Activated T-cell treated with anti-CD3 and anti-CD28 coated beads, Interleukin-2, amount 50 U/mL, for 48 hours (primary cell): ENCODE measurements at regions not wholly inside any gene's neighbourhood (a gene's known extent, or its start where the extent isn't known, plus 50 kb on each side); places are given as distances from the start of the nearest gene placed in this dataset.

Experiments
- DNase-seq, 2 experiments: peaks; one replicate each; pipeline ENCODE4 v3.0.0-alpha.2; 2020

DNA sequence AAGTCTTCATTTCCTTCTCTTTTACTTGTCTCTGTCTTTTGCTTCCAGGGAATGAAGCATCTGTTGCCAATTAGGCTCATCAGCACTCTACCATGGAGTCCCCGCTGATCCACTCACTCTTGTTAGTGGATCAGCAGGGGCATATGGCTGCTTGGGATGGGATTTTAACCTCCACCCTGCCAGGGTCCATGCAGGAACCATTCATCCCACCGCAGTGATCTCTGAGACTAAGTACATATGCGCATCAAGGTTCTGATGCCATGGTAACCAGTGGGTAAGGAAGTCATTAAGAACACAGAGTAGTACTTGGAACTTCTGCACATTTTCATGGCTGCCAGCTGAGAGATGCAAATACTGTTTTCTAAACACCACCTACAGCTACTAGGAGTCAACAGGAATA is 374.0 kb upstream of the ALCAM start:
- DNase-seq = no peak

DNA sequence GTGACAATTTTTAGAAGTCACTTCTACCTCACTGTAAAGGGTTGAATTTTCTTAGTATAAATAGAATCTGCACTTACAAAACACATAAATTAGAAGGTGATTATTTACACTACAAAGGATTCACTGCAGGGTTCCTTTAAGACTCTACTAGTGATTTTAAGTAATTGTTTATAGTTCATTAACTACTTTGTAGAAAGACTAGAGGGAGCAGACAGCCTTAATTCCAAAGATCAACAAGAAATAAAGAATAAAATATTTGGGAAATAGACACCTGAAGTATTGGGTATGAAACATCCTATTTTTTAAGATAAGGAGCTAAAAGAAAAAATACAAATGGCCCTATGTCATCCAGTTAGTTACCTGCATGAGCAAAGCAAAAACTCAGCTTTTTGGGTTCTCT is 360.5 kb upstream of the ALCAM start:
- DNase-seq = no peak

DNA sequence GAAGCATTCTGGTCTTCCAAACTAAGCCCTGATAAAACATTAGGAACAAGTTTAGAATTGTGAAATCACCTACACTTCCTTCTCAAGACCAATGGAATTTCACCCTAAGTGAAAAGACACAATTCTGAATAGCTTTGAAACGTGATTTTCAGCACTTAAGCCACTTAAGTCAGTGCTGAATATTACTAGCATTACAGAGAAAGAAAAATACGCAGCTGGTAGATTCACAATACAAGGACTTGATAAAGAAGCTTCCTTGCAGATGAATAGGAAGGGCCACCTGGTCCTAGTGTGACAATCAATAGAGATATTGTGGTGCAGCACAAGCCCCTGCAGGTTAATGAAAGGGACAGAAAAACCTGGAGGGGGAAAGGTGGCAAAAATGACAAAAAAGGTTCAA is 353.1 kb upstream of the ALCAM start:
- no peak for DNase-seq

DNA sequence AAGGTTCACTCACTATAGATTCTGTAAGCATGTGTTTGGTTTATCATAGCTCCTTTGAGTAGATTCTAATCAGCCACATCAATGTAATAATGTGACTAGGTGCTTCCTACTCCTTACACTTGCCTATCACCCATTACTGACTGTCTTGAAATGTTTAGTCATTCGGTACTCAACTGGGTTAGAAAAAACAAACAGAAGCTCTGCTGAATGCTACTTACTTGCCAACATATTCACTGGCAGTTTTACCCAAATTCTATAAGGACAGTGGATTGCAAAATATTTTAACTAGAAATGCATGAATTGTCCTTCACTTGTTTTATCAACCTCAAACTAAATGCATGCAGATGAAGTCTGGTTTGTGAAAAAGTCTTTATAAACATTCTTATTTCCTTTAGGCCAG is 352.1 kb upstream of the ALCAM start:
- no peak for DNase-seq

DNA sequence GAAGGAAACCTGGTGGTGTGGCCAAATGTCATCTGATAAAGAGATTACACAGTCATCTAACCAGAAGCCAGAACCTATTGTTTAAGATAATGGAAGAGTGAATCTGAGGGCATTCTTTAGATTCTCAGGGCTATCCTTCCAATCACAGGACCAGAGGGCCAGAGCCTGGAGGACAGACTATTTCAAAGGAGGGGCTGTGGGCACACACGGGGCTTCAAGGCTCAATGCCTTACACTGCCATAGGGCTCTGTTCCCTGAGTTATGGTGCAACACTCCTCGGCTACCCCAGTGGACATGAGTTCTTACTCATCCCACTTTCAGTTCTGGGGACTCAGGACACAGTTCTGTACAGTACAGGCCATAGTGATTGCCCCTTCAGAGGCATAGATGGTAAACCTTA is 343.9 kb upstream of the ALCAM start:
- no peak for DNase-seq

DNA sequence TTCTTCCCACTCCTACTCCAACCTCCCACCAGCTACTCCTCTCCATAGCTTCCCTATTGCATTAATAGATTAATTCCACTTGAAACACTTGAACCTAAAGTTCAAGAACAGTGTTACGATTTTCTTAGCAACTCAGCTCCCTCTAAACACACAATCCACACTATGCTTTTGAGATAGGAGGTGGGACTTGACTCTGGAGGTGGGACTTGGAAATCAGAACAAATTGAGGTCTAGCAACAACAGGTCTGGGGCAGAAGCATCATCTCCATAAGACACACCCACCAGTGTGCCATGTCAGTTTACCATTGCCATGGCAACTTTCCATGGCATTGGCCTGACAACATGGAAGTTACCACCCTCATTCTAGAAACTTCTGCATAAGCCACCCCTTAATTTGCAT is 336.5 kb upstream of the ALCAM start:
- DNase-seq = no peak

DNA sequence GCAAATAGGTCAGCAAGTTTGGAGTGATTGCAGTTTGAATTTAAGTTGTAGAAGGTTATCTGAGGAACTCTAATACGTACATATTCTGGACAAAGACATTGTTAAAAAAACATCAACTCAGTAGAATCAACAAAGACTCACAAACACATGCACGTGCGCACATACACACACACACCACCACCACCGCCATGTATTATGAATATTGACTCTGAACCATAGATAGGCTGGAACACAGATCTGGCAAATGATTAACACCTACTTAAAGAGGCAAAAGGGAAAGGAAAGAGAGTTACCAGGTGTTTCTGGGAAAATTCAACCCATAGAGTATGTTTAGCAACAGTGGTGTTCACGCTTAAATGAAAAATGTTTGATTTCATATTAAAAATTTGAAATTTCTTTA is 334.2 kb upstream of the ALCAM start:
- no peak for DNase-seq

DNA sequence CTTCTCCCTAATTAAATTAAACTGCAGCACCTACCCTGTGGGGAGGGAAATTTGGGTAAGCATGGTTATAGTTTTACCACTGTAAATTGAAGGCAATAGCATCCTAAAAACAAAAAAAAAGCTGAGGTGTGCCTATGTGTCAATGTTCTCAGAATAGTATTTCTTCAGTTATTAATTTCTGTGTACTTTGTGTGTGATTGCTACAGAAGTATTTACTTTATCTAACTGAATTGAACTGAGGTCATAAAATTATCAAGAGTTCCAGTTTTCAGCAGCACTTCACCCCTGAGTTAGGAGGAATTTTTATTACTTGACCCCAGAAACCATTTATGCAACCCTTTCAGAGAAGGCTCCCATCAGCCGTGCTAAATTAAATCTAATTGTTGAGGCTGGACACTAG is 333.6 kb upstream of the ALCAM start:
- no peak for DNase-seq

DNA sequence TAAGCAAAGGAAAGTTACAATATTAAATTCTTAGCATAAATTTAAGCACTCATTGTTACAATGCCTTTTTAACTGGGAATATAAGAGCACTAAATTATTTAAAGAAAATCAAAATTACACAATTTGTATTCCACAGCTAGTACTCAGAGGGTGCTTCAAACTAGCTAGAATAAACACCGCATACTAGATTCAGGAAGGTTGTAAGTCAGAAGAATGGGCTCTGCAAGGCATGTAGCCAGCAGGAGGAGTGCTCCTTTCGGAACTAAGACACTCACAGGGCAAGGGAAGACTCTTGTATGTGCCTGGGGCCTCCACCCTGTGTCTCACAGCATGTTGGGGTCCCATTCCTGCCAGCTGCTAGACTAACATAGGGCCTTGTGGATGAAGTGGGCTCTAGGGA is 327.7 kb upstream of the ALCAM start:
- DNase-seq = no peak

DNA sequence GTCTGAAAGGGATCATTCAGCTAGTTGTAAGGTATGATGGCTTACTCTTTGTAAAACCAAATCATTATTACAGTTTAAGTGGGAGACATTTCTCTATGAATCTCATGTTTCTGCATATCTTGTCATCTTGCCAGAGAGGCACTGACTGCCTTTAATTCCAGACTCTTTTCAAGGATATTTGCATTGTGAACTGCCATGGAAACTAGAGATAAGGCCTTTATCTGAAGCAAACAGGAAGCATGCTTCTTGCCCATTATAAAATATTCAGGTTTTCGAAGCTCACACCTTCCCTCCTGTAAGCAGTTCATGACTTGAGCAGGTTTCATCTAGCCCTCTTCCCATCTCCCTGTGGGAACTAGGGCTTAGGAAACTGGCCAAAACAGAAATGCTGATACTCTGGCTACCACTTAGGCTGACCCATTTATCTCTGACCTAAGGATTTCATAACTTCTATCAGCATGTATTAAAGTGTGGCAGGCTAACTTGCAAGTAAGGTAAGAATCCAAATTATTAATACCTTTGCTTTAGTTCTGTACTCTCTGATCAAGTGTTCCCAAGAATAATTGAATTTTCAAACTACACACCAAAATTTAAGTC is 326.6 kb upstream of the ALCAM start:
- DNase-seq = no peak

DNA sequence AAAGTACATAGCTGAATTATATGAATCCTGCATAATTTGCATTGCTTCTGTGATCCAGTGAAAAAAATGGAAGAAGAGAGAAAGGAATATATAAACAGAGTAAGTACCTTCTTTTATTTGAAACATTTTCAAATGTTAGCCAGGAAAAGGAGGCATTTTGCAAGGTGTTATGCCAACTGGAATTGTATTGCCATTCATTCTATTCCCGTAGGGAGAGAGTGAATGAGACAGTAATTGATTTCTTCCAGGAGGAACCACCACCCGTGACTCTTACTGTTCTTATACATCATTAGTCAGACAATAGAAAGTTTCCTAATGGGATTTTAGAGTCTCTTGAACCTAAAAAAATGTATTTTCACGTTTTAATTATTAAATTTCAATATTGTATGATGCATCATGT is 324.1 kb upstream of the ALCAM start:
- no peak for DNase-seq

DNA sequence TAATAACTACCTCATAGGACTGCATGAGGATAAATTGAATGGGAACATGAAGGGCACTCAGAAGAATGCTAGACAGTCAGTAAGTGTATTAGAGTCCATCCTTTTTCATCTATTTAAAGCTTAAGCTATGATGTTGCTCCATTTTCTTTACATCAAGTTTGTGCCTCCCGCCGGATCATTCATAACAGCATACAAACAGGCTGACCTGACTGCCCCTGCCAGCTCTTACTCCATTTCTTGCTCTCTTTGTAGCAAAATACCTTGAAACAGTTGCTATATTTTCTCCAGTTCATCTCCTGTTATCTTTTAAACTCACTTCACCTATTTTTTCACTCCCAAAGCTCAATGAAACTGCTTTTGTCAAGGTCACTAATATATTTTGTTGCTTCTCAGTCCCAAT is 315.6 kb upstream of the ALCAM start:
- no peak for DNase-seq

DNA sequence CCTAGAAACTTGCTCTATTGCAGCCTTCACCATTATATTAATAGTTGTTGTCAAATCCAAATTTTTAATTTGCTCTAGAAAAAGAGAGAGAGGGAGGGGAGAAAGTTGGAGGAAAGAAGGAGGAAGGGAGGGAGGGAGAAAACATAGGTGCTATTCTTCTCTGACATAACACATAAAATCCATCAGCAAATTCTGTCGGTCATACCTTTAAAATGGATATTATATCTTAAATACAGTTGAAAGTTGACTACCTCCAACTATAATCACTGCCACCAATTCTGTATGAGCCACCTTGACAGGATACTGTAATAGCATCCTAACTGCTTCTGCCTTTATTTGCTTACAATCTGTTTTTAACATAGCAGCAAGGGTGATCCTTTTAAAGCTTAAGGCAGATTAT is 314.7 kb upstream of the ALCAM start:
- DNase-seq = no peak

DNA sequence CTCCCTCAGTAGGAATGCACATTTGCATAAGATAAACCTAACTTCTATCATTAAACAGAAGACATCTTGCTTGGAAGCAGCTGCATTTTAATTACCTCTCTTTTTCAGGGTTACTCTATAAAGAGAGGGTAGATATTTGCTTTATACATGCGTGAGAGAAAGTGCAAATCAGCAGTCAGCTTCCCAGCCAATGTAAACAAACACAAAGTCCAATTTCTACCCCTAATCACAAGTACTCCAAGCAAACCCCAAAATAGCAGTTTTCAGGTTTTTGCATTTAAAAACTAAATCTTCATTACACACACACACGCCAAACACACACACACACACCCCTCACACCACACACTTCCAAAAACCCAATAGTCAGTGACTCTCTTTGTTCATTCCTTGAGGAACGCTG is 303.9 kb upstream of the ALCAM start:
- no peak for DNase-seq

DNA sequence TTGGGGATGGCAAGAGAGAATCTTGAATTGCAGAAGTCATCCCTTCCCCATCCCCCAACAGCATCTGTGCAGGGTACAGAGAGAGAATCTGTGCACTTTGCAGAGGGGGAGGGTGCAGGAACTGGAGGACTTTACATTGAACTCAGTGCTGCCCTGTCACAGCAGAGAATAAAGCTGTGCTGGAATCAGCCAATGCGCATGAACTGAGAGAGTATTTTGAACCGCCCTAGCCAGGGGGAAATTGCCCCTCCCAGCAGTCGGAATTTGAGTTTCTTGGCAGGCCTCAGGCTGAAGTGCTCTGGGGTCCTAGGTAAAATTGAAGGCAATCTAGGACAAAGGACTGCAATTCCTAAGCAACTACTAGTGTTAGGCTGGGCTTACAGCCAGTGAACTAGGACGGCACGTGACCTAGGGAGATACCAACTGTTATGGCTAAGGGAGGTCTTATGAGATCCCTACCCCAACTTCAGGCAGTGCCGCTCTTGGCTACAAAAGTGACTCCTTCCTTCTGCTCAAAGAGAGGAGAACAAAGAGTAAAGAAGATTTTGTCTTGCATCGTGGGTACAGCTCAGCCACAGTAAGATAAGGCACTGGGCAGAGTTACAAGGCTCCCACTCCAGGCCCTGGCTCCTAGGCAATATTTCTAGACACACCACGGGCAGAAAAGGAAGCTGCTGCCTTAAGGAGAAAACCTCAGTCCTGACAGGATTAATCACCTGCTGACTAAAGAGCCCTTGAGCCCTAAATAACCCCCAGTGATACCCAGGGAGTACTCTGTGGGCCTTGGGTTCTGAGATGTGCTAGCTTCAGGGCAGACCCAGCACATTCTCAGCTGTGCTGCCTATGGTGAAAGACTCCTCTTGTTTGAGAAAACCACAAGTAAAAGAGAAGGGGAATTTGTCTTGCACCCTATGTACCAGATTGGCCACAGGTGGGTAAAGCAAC is 300.5 kb upstream of the ALCAM start:
- no peak for DNase-seq

DNA sequence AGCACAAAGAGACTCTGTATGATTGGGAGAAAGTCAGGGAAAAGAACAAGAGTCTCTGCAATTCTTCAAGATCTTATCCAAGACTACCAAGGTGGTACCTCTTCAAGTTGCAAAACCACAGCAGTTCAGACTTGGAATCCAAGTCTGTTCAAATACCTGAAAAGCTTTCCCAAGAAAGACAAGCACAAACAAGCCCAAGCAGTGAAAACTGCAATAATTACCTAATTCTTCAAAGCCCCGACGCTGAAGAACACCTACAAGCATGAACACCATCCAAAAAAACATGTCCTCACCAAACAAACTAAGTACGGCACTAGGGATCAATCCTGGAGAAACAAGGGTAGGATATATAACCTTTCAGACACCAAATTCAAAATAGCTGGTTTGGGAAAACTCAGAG is 299.3 kb upstream of the ALCAM start:
- DNase-seq = no peak

DNA sequence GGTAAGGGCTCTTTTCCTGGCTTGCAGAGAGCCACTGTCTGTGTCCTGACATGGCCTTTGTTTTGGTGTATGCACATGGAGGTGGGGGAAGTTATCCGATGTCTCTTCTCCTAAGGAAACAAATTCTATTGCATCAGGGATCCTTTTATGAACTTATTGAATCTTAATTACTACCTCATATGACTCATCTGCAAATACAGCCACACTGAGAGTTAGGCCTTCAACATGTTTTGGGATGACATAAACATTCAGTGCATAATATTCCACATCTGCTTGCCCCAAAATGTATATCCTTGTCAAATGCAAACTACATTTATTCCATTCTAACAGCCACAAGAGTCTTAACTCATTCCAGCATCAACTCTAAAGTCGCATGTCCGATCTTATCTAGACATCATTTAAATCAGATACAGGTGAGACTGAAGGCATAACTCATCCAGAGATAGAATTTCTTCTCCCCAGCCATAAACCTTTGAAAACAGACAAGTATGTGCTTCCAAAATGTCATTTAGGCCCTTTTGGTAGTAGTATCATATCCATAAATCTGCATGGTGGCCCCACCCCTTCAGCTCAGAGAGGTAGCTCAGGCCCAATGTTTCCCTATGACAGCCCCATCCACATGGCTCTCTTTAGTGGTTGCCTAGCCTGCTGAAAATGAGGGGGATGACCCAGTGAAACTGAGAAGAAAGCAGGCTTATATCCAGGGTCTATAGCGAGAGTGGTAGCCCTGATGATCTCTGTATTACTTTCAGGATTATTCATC is 289.5 kb upstream of the ALCAM start:
- DNase-seq = no peak

DNA sequence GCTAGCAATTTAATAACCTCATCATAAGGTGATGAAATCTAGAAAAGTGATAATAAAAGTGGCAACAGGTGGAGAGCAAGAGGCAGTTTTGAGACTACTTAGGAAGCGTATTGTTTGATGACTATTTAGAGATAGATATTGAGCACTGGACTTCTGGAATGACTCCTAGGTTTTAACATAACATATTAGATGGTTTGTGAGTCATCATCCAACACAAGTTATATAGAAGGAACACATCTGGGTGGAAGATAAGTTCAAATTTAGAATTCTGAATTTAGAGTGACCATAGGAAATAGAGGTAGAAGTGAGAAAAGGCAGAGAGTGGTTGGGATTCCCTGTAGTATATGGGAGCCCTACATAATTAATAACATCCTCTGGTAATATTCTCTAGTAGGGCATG is 282.8 kb upstream of the ALCAM start:
- no peak for DNase-seq

DNA sequence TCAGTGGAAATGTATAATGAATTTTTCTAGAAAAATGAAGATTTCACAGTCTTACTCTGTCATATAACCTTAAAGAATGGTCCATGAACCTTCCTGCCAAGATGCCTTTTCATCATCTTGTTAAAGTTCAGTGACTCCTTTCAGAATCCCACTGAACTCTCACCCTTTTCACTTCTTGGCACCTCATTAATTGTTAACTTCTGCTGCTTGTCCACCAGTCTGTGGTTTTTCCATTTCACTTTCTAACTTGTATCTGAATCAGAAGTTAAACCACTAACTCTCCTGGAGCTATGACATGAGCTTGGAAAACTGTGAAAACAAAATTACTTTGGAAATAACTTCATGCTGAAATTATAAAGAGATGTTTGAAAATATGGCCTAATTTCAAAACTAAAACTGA is 281.2 kb upstream of the ALCAM start:
- no peak for DNase-seq

DNA sequence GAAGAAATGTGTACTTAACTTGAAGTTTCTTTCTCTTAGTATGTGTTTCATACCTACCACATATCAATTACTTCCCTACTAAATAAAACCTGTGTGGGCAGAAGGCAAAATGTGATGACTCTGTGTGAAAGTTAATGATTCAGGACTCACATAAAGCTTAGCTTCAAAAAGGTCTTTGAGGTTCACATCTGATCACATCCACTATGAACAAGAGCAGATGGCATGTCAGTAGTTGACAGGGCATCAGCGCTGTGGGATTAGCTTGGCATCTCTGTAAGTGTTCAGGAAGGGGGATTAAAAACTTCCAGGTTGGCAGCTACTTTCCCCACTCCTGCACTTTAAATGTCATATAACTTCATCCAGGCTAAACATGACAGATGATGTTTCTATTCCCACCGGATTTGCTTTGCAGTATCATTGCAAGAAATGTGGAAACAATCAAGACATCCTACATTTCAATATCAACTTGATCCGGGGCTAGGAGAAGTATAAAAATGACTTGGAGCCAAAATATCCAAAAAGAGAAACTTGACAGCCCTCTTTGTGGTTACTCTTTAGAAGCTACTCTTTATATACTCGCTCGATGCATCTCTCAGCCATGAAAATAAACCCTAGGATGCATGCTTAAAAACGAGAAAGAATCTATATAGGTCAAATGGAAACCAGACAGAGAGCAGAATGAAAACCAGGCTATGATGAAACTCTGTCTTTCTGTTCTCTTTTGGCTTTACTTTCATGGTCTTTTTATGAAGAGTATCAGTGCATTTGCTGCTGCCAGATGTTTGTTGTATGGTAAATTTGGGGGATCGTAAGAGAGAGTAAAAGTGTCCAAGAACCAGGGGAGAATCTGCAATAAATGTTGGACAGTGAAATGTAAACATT is 273.1 kb upstream of the ALCAM start:
- no peak for DNase-seq

DNA sequence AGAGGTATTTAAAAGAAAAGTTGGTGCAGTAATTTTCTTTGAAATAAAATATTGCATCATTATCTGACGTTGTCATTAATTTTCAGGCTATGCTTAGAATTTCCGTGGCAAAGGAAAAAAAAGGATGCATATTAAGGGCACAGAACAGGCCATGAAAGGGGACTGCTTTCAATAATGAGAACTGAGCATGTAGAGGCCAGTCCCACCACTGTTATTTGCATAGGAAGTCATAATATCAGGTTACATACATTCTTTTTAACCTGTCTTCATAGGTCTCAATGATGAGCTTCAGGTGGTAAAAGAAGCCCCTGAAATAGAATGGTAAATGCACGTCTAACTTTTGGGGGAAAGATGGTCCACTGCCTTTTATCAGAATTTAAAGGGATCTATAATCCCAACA is 272.1 kb upstream of the ALCAM start:
- no peak for DNase-seq

DNA sequence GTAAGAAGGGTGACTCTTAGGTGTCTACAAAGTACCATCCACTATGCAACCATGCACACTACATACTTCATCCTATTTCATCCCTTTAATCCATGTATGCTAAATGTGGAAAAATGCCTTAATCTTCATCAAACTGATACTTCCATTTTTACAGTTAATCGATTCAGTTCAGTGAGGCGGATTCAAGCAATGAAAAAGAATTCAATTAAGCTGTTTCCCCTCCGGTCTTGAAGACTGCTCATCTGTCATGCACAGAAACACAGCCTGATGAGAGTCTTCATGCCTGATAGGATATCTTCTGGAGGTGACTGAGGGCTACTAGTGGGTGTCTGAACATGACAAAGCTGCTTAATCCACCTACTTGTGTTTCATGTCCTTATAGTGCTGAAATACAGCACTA is 270.6 kb upstream of the ALCAM start:
- DNase-seq = no peak

DNA sequence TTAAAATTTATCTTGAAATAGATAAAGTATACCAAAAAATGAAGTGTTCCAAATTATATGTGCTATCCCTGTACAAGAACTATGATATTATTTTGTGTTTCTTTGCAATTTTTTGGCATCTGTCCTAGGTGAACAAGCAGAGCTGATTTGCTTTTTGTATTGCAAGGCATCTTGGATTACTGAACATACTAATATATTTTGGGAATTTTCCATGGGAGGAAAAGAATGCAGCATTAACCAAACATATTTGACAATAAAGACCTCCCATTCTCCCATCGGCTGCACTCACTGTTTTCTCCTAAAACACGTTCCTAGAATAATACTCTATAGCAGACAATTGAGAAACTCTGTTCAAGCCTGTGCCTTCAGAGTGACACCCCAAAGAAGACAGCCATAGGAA is 265.1 kb upstream of the ALCAM start:
- DNase-seq = no peak
